Activated T-helper 2 cell treated with anti-CD3 and anti-CD28 coated beads, Interferon-gamma antibody, Interleukin-2, Interleukin-4, amounts not matched to agents 10 μg/mL and 5 μg/mL and 100 μg/mL, durations not matched to agents 14 hours and 24 hours and 36 hours (primary cell): ENCODE measurements at regions not wholly inside any gene's neighbourhood (a gene's known extent, or its start where the extent isn't known, plus 50 kb on each side); places are given as distances from the start of the nearest gene placed in this dataset.
"Not testable (repeated sequence)": the region's sequence is repeated elsewhere in the genome, so short reads cannot be mapped to it uniquely, and the experiment has no call there.

Source experiments
- DNase-seq: peaks from one replicate; pipeline ENCODE4 v3.0.0; 2021; ENCODE audit warnings: low spot score
- H3K27ac Mint-ChIP-seq: one replicate; pipeline ENCODE4 v1.8.0; 2021; ENCODE audit warnings: mixed read lengths
- H3K27me3 Mint-ChIP-seq: one replicate; pipeline ENCODE4 v1.8.0; 2021; ENCODE audit warnings: low read depth, mixed read lengths
- H3K36me3 Mint-ChIP-seq: one replicate; pipeline ENCODE4 v1.8.0; 2021; ENCODE audit warnings: low read depth, mixed read lengths
- H3K4me1 Mint-ChIP-seq: one replicate; pipeline ENCODE4 v1.8.0; 2021; ENCODE audit warnings: low read depth, mixed read lengths
- H3K4me3 Mint-ChIP-seq: one replicate; pipeline ENCODE4 v1.8.0; 2021; ENCODE audit warnings: low read depth, mild to moderate bottlenecking, moderate library complexity, mixed read lengths
- H3K9me3 Mint-ChIP-seq: one replicate; pipeline ENCODE4 v1.8.0; 2021; ENCODE audit warnings: mixed read lengths
- intact Hi-C: fragments of 100-400 bp; cut with micrococcal nuclease; formaldehyde crosslinking; loops from one replicate; pipeline ENCODE4 v1.15.1; 2023

GRCh38 chr15:26197719-26198118, 334.6 kb upstream of the ATP10A start:
- DNase-seq = no peak
- intact Hi-C loops = no loop called here
- H3K27ac Mint-ChIP-seq = no peak overlapping the region
- H3K9me3 Mint-ChIP-seq = no peaks in the 10 kb centered on the region
- no peaks in the 10 kb centered on the region for H3K27me3 Mint-ChIP-seq
- no peaks in the 10 kb centered on the region for H3K36me3 Mint-ChIP-seq
- no peak overlapping the region for H3K4me3 Mint-ChIP-seq
- no peaks in the 10 kb centered on the region for H3K4me1 Mint-ChIP-seq

GRCh38 chr15:26197060-26197459, 333.9 kb upstream of the ATP10A start:
- no peak overlapping the region for H3K4me3 Mint-ChIP-seq
- H3K9me3 Mint-ChIP-seq = no peaks in the 10 kb centered on the region
- H3K36me3 Mint-ChIP-seq = no peaks in the 10 kb centered on the region
- intact Hi-C loops = no loop called here
- no peaks in the 10 kb centered on the region for H3K27me3 Mint-ChIP-seq
- DNase-seq = no peak
- H3K4me1 Mint-ChIP-seq = no peaks in the 10 kb centered on the region
- H3K27ac Mint-ChIP-seq = no peak overlapping the region

GRCh38 chr15:26191193-26191592, 328.1 kb upstream of the ATP10A start:
- Mint-ChIP-seq H3K27me3 (no peaks in the 10 kb centered on the region), H3K4me1 (no peaks in the 10 kb centered on the region), H3K27ac (no peak overlapping the region), H3K36me3 (no peaks in the 10 kb centered on the region), H3K9me3 (no peaks in the 10 kb centered on the region), H3K4me3 (no peak overlapping the region)
- DNase-seq = no peak
- intact Hi-C loops = no loop called here

GRCh38 chr15:26186138-26186537, 323.0 kb upstream of the ATP10A start:
- H3K4me3 Mint-ChIP-seq, DNase-seq, H3K27me3 Mint-ChIP-seq, H3K27ac Mint-ChIP-seq, H3K4me1 Mint-ChIP-seq, H3K9me3 Mint-ChIP-seq, H3K36me3 Mint-ChIP-seq, intact Hi-C loops: not testable (repeated sequence)

- no peak overlapping the region for H3K4me3 Mint-ChIP-seq
Observed at GRCh38 chr15:26182441-26182840, 319.3 kb upstream of the ATP10A start.

GRCh38 chr15:26179906-26180305, 316.8 kb upstream of the ATP10A start:
- Mint-ChIP-seq H3K9me3 (no peaks in the 10 kb centered on the region), H3K36me3 (no peaks in the 10 kb centered on the region), H3K4me3 (no peak overlapping the region), H3K27me3 (no peaks in the 10 kb centered on the region), H3K27ac (no peak overlapping the region), H3K4me1 (no peaks in the 10 kb centered on the region)
- no peak for DNase-seq
- intact Hi-C loops = no loop called here

More at GRCh38 chr15:26182441-26182840, 319.3 kb upstream of the ATP10A start:
- Mint-ChIP-seq H3K27me3 (no peaks in the 10 kb centered on the region), H3K9me3 (no peaks in the 10 kb centered on the region), H3K36me3 (no peaks in the 10 kb centered on the region), H3K27ac (no peak overlapping the region), H3K4me1 (no peaks in the 10 kb centered on the region)
- DNase-seq = no peak
- intact Hi-C loops = no loop called here

GRCh38 chr15:26178640-26179220, 315.6 kb upstream of the ATP10A start:
- Mint-ChIP-seq H3K9me3 (no peaks in the 10 kb centered on the region), H3K27me3 (no peaks in the 10 kb centered on the region), H3K4me3 (no peak overlapping the region), H3K36me3 (no peaks in the 10 kb centered on the region), H3K27ac (no peak overlapping the region), H3K4me1 (no peaks in the 10 kb centered on the region)
- no peak for DNase-seq
- intact Hi-C loops = no loop called here

- H3K36me3 Mint-ChIP-seq = no peaks in the 10 kb centered on the region
- no peaks in the 10 kb centered on the region for H3K9me3 Mint-ChIP-seq
- no peaks in the 10 kb centered on the region for H3K27me3 Mint-ChIP-seq
- H3K4me3 Mint-ChIP-seq = no peak overlapping the region
- intact Hi-C loops = no loop called here
- H3K27ac Mint-ChIP-seq = no peak overlapping the region
- no peaks in the 10 kb centered on the region for H3K4me1 Mint-ChIP-seq
- no peak for DNase-seq
Observed at GRCh38 chr15:26177816-26178215, 314.7 kb upstream of the ATP10A start.

- Mint-ChIP-seq H3K4me1 (no peaks in the 10 kb centered on the region), H3K9me3 (no peaks in the 10 kb centered on the region), H3K27me3 (no peaks in the 10 kb centered on the region), H3K36me3 (no peaks in the 10 kb centered on the region), H3K4me3 (no peak overlapping the region), H3K27ac (no peak overlapping the region)
- intact Hi-C loops = no loop called here
- DNase-seq = no peak
Observed at GRCh38 chr15:26176831-26177230, 313.7 kb upstream of the ATP10A start.

- Mint-ChIP-seq H3K27me3 (no peaks in the 10 kb centered on the region), H3K27ac (no peak overlapping the region), H3K36me3 (no peaks in the 10 kb centered on the region), H3K4me3 (no peak overlapping the region), H3K4me1 (no peaks in the 10 kb centered on the region), H3K9me3 (no peaks in the 10 kb centered on the region)
- intact Hi-C loops = no loop called here
- no peak for DNase-seq
Observed at GRCh38 chr15:26171266-26171665, 308.1 kb upstream of the ATP10A start.

- intact Hi-C loops = no loop called here
Observed at GRCh38 chr15:26166429-26166828, 303.3 kb upstream of the ATP10A start.

GRCh38 chr15:26165546-26165945, 302.4 kb upstream of the ATP10A start:
- Mint-ChIP-seq H3K4me3 (no peak overlapping the region), H3K36me3 (no peaks in the 10 kb centered on the region), H3K9me3 (peaks cover 4% of the 10 kb centered on the region), H3K4me1 (no peaks in the 10 kb centered on the region), H3K27ac (no peak overlapping the region), H3K27me3 (no peaks in the 10 kb centered on the region)
- no peak for DNase-seq
- intact Hi-C loops = no loop called here

More at GRCh38 chr15:26166429-26166828, 303.3 kb upstream of the ATP10A start:
- Mint-ChIP-seq H3K9me3 (no peaks in the 10 kb centered on the region), H3K27ac (no peak overlapping the region), H3K4me3 (no peak overlapping the region), H3K4me1 (no peaks in the 10 kb centered on the region), H3K27me3 (no peaks in the 10 kb centered on the region), H3K36me3 (no peaks in the 10 kb centered on the region)
- DNase-seq = no peak

- Mint-ChIP-seq H3K27ac (no peak overlapping the region), H3K27me3 (no peaks in the 10 kb centered on the region), H3K4me1 (no peaks in the 10 kb centered on the region), H3K36me3 (no peaks in the 10 kb centered on the region), H3K4me3 (no peak overlapping the region), H3K9me3 (peaks cover 4% of the 10 kb centered on the region)
- no peak for DNase-seq
- intact Hi-C loops = no loop called here
Observed at GRCh38 chr15:26160343-26160742, 297.2 kb upstream of the ATP10A start.

- H3K27me3 Mint-ChIP-seq = no peaks in the 10 kb centered on the region
- no peaks in the 10 kb centered on the region for H3K36me3 Mint-ChIP-seq
- no peak for DNase-seq
- H3K27ac Mint-ChIP-seq = no peak overlapping the region
- intact Hi-C loops = no loop called here
- no peak overlapping the region for H3K4me3 Mint-ChIP-seq
- peaks cover 4% of the 10 kb centered on the region for H3K9me3 Mint-ChIP-seq
- H3K4me1 Mint-ChIP-seq = no peaks in the 10 kb centered on the region
Observed at GRCh38 chr15:26158176-26158575, 295.0 kb upstream of the ATP10A start.
